ENCODE measurements at regions not wholly inside any gene's neighbourhood (a gene's known extent, or its start where the extent isn't known, plus 50 kb on each side); places are given as distances from the start of the nearest gene placed in this dataset.

- Histone ChIP-seq H3K4me3 (no peak overlapping the region), H3K4me1 (no peaks in the 10 kb centered on the region), H3K36me3 (no peaks in the 10 kb centered on the region), H3K27ac (no peak overlapping the region), H3K9me3 (no peaks in the 10 kb centered on the region), H3K27me3 (no peaks in the 10 kb centered on the region)
- ATAC-seq, result no peak
- 19 to 51% methylated on average over 2 of the region's 2 CpGs for WGBS, 2 donors (ENCODE audit: low coverage in 1 of 2)
- no peak for TF ChIP-seq EP300 (IDR thresholded peaks at IDR 0.05)
- TF ChIP-seq POLR2AphosphoS5 (IDR thresholded peaks at IDR 0.05), result no peak
- TF ChIP-seq POLR2A (IDR thresholded peaks at IDR 0.05), result no peak
- TF ChIP-seq CTCF (IDR thresholded peaks at IDR 0.05), result no peak
Observed at GRCh38 chr3:163562625-163563024, 1515.7 kb downstream of the SI start.

GRCh38 chr3:163561151-163561550, 1517.1 kb downstream of the SI start:
- H3K27me3 ChIP-seq, result no peaks in the 10 kb centered on the region
- ATAC-seq, result no peak
- H3K4me1 ChIP-seq, result no peaks in the 10 kb centered on the region
- 79 to 88% methylated on average over 4 of the region's 4 CpGs for WGBS, 2 donors (ENCODE audit: low coverage in 1 of 2)
- no peak overlapping the region for H3K27ac ChIP-seq
- no peaks in the 10 kb centered on the region for H3K9me3 ChIP-seq
- TF ChIP-seq POLR2A (IDR thresholded peaks at IDR 0.05), result no peak
- TF ChIP-seq EP300 (IDR thresholded peaks at IDR 0.05), result no peak
- no peak for TF ChIP-seq POLR2AphosphoS5 (IDR thresholded peaks at IDR 0.05)
- TF ChIP-seq CTCF (IDR thresholded peaks at IDR 0.05), result no peak
- H3K36me3 ChIP-seq, result no peaks in the 10 kb centered on the region
- no peak overlapping the region for H3K4me3 ChIP-seq

- Histone ChIP-seq H3K36me3 (no peaks in the 10 kb centered on the region), H3K4me1 (no peaks in the 10 kb centered on the region), H3K9me3 (no peaks in the 10 kb centered on the region), H3K27ac (no peak overlapping the region), H3K27me3 (no peaks in the 10 kb centered on the region), H3K4me3 (no peak overlapping the region)
- 66 to 91% methylated on average over 2 of the region's 2 CpGs for WGBS, 2 donors (ENCODE audit: low coverage in 1 of 2)
- no peak for TF ChIP-seq POLR2A (IDR thresholded peaks at IDR 0.05)
- no peak for ATAC-seq
Observed at GRCh38 chr3:163560459-163560858, 1517.8 kb downstream of the SI start.

GRCh38 chr3:163556813-163557523, 1521.3 kb downstream of the SI start:
- Histone ChIP-seq H3K27ac (no peak overlapping the region), H3K4me3 (no peak overlapping the region), H3K9me3 (no peaks in the 10 kb centered on the region), H3K36me3 (no peaks in the 10 kb centered on the region), H3K27me3 (no peaks in the 10 kb centered on the region), H3K4me1 (no peaks in the 10 kb centered on the region)
- no peak for ATAC-seq
- TF ChIP-seq POLR2AphosphoS5 (IDR thresholded peaks at IDR 0.05) (no peak), EP300 (IDR thresholded peaks at IDR 0.05) (no peak), CTCF (IDR thresholded peaks at IDR 0.05) (no peak), POLR2A (IDR thresholded peaks at IDR 0.05) (no peak)
- WGBS, 2 donors (ENCODE audit: low coverage in 1 of 2), result 82 to 88% methylated on average over 2 to 3 of the region's 4 CpGs

GRCh38 chr3:163555918-163556317, 1522.4 kb downstream of the SI start:
- 0 to 96% methylated on average over 1 of the region's 1 CpG for WGBS, 2 donors (ENCODE audit: low coverage in 1 of 2)
- Histone ChIP-seq H3K27ac (no peak overlapping the region), H3K9me3 (no peaks in the 10 kb centered on the region), H3K4me3 (no peak overlapping the region), H3K4me1 (no peaks in the 10 kb centered on the region), H3K27me3 (no peaks in the 10 kb centered on the region), H3K36me3 (no peaks in the 10 kb centered on the region)
- no peak for ATAC-seq
- no peak for TF ChIP-seq CTCF (IDR thresholded peaks at IDR 0.05)
- TF ChIP-seq POLR2AphosphoS5 (IDR thresholded peaks at IDR 0.05), result no peak
- no peak for TF ChIP-seq EP300 (IDR thresholded peaks at IDR 0.05)
- no peak for TF ChIP-seq POLR2A (IDR thresholded peaks at IDR 0.05)

Data from gastroesophageal sphincter (tissue), 4 donors.